Loucy (cell line): ENCODE measurements at regions not wholly inside any gene's neighbourhood (a gene's known extent, or its start where the extent isn't known, plus 50 kb on each side); places are given as distances from the start of the nearest gene placed in this dataset.

Source experiments
- CTCF ChIP-seq: fragments of 200-600 bp; sonication (generic); conservative IDR thresholded peaks from 2 replicates; pipeline ENCODE4 v1.5.1; 2014; ENCODE audit warnings: mild to moderate bottlenecking, antibody characterized with exemption, low read length
- EZH2phosphoT487 ChIP-seq: fragments of 200-600 bp; IDR thresholded peaks from 2 replicates; pipeline ENCODE4 v1.6.1; 2018; ENCODE audit warnings: antibody characterized with exemption, mild to moderate bottlenecking, moderate library complexity, borderline replicate concordance

DNA sequence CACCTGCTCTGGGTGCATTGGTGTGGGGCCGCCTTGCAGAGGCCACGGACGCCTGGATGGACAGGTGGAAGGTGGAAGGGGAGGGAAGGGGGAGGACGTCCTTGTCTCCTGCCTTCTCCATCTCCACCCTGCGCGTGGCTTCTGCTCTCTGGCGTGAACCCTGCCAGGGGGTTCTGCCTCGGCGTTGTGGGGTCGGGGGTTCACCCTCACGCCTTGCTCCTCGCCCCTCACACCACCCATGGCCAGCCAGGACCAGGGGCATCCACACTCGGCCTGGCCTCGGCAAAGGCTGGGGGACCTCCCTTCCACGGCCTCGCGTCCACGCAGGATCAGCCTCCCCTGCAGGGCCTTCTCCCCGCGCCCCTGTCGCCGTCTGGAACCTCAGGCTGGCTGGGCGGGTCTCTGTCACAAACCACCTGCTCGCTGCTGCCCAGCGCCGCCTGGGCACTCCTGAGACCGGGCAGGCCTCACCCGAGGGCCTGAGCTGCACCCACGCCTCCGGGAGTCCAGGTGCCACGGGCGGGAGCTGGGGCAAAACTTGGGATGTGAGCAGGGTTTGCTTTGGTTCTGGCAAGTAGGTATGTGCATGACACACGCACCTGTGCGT, 655.9 kb downstream of the GALR1 start:
- TF ChIP-seq EZH2phosphoT487 (no peak), CTCF (no peak)
